ENCODE measurements at regions not wholly inside any gene's neighbourhood (a gene's known extent, or its start where the extent isn't known, plus 50 kb on each side); places are given as distances from the start of the nearest gene placed in this dataset.

DNA sequence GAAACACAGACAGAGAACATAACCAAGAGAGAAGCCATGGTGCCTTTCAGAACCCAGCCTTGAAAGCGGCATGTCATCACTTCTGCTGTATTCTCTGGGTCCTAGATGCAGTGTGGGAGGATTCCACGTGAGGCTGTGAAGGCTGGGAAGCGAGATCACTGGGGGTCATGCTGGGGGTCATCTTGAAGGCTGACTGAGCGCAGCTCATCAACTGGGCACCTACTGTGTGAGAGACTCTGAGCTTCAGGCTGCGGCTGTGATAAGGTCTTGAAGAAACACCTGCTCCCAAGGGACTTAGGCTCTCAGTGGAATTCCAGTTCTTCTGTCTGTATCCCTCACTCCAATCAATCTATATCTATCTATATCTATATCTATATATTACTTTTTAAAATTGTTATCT lies 91.8 kb upstream of the KLF13 start:
- TF ChIP-seq, protein P1, sequence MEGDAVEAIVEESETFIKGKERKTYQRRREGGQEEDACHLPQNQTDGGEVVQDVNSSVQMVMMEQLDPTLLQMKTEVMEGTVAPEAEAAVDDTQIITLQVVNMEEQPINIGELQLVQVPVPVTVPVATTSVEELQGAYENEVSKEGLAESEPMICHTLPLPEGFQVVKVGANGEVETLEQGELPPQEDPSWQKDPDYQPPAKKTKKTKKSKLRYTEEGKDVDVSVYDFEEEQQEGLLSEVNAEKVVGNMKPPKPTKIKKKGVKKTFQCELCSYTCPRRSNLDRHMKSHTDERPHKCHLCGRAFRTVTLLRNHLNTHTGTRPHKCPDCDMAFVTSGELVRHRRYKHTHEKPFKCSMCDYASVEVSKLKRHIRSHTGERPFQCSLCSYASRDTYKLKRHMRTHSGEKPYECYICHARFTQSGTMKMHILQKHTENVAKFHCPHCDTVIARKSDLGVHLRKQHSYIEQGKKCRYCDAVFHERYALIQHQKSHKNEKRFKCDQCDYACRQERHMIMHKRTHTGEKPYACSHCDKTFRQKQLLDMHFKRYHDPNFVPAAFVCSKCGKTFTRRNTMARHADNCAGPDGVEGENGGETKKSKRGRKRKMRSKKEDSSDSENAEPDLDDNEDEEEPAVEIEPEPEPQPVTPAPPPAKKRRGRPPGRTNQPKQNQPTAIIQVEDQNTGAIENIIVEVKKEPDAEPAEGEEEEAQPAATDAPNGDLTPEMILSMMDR (IDR thresholded peaks at IDR 0.05; ENCODE audit: borderline replicate concordance): no peak
- Histone ChIP-seq H3K27me3 (ENCODE audit: low read depth) (no peaks in the 10 kb centered on the region), H3K4me1 (peaks cover 44% of the 10 kb centered on the region), H3K27ac (replicated peaks) (peak overlapping the region; percentile 95), H3K36me3 (no peaks in the 10 kb centered on the region), H3K9me3 (replicated peaks) (no peaks in the 10 kb centered on the region), H3K4me3 (no peak overlapping the region)
- intact Hi-C loops (cut with micrococcal nuclease): no loop called here
- no peak for DNase-seq

DNA sequence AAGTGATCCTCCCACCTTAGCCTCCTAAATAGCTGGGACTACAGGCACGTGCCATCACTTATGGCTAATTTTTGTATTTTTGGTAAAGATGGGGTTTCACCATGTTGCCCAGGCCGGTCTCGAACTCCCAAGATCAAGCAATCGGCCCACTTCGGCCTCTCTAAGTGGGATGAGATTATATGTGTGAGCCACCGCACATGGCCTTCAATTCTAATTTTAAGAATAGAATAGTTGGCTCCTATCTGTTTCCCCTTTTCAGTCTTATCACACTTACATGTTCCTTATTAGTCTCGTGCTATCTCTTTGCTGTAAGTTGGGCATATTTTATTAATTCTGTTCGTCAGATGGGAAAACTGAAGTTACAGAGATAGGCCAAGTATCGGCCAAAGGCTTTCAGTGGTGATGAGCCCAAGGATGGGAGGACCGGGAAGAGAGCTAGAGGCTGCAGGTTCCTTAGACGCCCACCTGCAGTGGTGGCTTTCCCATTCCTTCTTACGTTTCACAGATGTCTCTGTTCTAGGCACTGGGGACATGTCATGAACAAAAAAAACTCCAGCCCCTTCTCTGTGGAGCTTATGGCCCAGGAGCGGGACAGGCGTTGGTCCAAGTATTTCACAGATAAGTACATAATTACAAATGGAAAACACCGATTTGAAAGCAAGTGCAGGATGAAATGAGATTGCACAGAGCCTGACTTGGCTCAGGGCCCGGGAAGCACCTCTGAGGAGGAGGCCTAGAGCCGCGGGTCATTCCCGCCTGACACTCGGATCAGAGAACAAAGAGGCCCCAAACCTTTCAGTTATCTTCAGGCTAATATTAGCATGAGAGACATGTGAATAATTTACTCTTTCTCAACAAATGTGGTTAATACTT lies 91.1 kb upstream of the KLF13 start:
- Histone ChIP-seq H3K4me1 (peaks cover 44% of the 10 kb centered on the region), H3K4me3 (peak overlapping the region; percentile 52), H3K36me3 (no peaks in the 10 kb centered on the region), H3K27me3 (ENCODE audit: low read depth) (no peaks in the 10 kb centered on the region), H3K9me3 (replicated peaks) (no peaks in the 10 kb centered on the region), H3K27ac (replicated peaks) (peak overlapping the region; percentile 95)
- TF ChIP-seq, protein P1 (IDR thresholded peaks at IDR 0.05; ENCODE audit: borderline replicate concordance): no peak
- DNase-seq: peak; percentile 82
- intact Hi-C loops (cut with micrococcal nuclease): no loop called here

DNA sequence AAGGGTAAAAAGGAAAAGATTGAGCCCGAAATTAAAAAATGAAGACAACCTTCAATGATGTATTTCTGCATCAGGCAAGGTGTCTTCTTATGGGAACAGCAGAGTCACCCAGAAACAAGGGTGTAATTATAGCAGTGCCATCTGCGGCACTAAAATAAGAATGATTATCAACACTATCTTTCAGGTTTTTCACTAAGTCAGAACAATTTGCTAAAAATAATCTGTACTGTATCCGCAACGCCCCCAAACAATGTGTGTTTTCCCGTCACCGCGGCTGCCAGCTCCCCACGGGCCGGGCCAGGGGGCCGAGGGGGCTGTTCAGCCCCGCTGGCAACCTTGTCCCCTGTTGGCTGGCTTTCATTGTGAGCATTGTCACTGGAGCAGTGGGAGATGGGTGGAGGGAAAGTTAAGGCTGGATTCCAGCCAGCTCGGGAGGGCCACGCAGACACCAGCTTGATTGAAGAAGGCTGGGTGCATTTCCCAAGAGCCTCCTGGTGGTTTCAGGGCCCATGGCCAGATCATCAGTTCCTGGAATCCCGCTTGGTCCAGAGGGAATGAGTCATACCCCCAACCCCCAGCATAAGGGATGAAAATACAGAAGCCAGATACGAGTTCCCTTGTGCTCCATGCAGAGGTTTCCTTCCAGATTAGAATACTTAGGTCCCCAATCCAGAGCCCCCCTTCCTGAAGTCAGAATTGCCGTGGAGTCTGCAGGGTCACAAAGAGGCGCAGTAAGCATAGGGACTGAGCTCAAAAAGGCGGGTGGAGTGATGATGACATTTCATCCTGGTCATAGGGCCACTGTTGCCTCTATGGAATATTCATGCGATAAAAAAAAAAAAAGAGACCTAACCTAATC lies 90.2 kb upstream of the KLF13 start:
- TF ChIP-seq, protein P1 (IDR thresholded peaks at IDR 0.05; ENCODE audit: borderline replicate concordance): peak; percentile 28
- no peaks in the 10 kb centered on the region for H3K36me3 ChIP-seq
- no peaks in the 10 kb centered on the region for H3K27me3 ChIP-seq (ENCODE audit: low read depth)
- no peaks in the 10 kb centered on the region for H3K9me3 ChIP-seq (replicated peaks)
- H3K4me1 ChIP-seq: peaks cover 44% of the 10 kb centered on the region
- peak overlapping the region; percentile 95 for H3K27ac ChIP-seq (replicated peaks)
- intact Hi-C loops (cut with micrococcal nuclease): no loop called here
- H3K4me3 ChIP-seq: peak overlapping the region; percentile 52
- peak; percentile 78 for DNase-seq

DNA sequence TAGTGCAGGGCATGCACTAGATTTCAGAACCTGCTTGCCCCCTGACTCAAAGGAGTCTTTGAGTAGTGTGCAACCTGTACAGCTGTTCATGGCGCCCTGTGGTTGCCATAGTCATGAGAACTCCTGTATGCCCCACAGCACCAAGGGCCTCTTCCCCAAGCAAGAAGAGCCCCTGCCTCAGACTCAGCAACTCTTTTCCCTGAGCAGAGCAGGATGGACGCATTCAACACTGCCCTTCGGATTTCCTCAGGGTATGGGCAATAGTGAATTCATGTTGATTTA lies 89.7 kb upstream of the KLF13 start:
- TF ChIP-seq, protein P1 (IDR thresholded peaks at IDR 0.05; ENCODE audit: borderline replicate concordance): no peak
- intact Hi-C loops (cut with micrococcal nuclease): no loop called here
- Histone ChIP-seq H3K4me3 (no peak overlapping the region), H3K27me3 (ENCODE audit: low read depth) (no peaks in the 10 kb centered on the region), H3K4me1 (peaks cover 44% of the 10 kb centered on the region), H3K27ac (replicated peaks) (peak overlapping the region; percentile 95), H3K9me3 (replicated peaks) (no peaks in the 10 kb centered on the region), H3K36me3 (no peaks in the 10 kb centered on the region)
- no peak for DNase-seq

DNA sequence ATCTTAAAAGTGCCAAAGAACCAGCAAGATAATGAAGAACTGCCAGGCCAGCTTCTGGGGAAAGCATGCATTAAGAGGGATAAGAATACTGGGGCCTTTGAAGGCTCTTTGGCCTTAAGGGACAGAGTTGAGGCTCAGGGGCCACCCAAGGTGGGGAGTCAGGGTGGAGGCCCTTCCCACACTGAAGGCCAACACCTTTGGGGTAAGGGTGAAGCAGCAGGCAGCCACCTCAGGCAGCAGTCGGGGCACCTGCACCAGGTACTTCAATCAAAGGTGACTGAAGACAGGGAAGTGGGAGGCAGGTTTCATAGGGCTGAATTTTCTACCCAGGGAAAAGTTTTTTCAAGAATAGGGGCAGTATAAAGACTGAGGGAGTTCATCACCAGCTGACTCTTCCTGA lies 87.7 kb upstream of the KLF13 start:
- intact Hi-C loops (cut with micrococcal nuclease): no loop called here

More for the DNA sequence above, 87.7 kb upstream of the KLF13 start:
- no peak overlapping the region for H3K4me3 ChIP-seq
- H3K27ac ChIP-seq (replicated peaks): peak overlapping the region; percentile 30
- H3K36me3 ChIP-seq: no peaks in the 10 kb centered on the region
- no peaks in the 10 kb centered on the region for H3K27me3 ChIP-seq (ENCODE audit: low read depth)
- peaks cover 39% of the 10 kb centered on the region for H3K4me1 ChIP-seq
- TF ChIP-seq, protein P1 (IDR thresholded peaks at IDR 0.05; ENCODE audit: borderline replicate concordance): no peak
- H3K9me3 ChIP-seq (replicated peaks): no peaks in the 10 kb centered on the region
- DNase-seq: no peak

All from left ventricle myocardium inferior (tissue), 1 donor.